ENCODE measurements at regions not wholly inside any gene's neighbourhood (a gene's known extent, or its start where the extent isn't known, plus 50 kb on each side); places are given as distances from the start of the nearest gene placed in this dataset.

DNA sequence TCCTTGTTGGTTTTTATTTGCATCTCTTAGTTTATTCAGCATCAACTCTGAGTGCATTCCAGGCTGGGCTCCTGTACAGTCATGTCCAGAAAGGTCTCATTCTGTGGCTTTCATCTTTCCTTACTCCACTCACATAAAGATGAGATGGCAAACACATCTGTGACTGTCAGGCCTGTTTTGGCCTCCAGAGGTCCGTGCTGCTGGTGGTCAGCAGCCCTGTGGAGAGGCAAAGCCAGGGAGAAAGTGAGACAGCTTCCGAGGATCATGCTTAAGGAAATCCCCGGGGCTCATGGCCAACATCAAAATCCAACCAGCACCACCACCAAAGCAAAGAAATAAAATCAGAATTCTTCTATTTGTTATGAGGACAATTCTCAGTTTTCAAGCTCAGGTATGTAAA is 96.1 kb upstream of the HIVEP3 start:
- ChIA-PET POLR2A (interaction anchor here (1.6 to 1.7 kb wide), 2 partner anchors 11 to 51 kb away, joined by 4 to 5 read pairs; no protein-coding TSS in a partner anchor), RAD21 (ENCODE audit: unreplicated experiment) (interaction anchor here (0.9 to 2.0 kb wide), 4 partner anchors 11 to 95 kb away, joined by 3 to 9 read pairs (median 4); no protein-coding TSS in a partner anchor), SMC1A (ENCODE audit: uncharacterized antibody, unreplicated experiment) (interaction anchor here (0.7 to 1.7 kb wide), 8 partner anchors 11 to 64 kb away, joined by 3 to 5 read pairs (median 4); no protein-coding TSS in a partner anchor), CTCF (interaction anchor here (0.9 to 1.8 kb wide), 4 partner anchors 8 to 60 kb away, joined by 3 to 4 read pairs (median 3); no protein-coding TSS in a partner anchor)
- in situ Hi-C loops (cut with MboI): no loop called here
- H3K9me3 ChIP-seq (replicated peaks; ENCODE audit: control insufficient read depth, insufficient read depth, low read length): peaks cover 1% of the 10 kb centered on the region
- H4K20me1 ChIP-seq (ENCODE audit: control insufficient read depth, insufficient read depth): no peaks in the 10 kb centered on the region
- H3K4me3 ChIP-seq: no peak overlapping the region
- TF ChIP-seq EED (IDR thresholded peaks at IDR 0.05; ENCODE audit: low read depth): 0 out of 2 replicates have a peak, but pooled peaks have one; percentile 30
- TF ChIP-seq RUNX3 (IDR thresholded peaks at IDR 0.05; ENCODE audit: low read length): peak; percentile 31; the same call in 1 of the 2 replicates
- no peak for TF ChIP-seq MYB (IDR thresholded peaks at IDR 0.05; ENCODE audit: borderline replicate concordance, low read depth, low read length)
- H3K36me3 ChIP-seq (ENCODE audit: control insufficient read depth in 2 of 2, insufficient read depth in 2 of 2, low read length in 1 of 2): no peaks in the 10 kb centered on the region
- no TSS peak for BruUV-seq (replicated peaks)
- 45% methylated on average over 3 of the region's 3 CpGs for WGBS (ENCODE audit: insufficient coverage, insufficient replicate concordance, low lambda C conversion rate, missing lambda C conversion rate)
- no peak overlapping the region for H3K4me2 ChIP-seq (ENCODE audit: control insufficient read depth, insufficient read depth)
- FAIRE-seq: no peak
- peaks cover 11% of the 10 kb centered on the region for H3K4me1 ChIP-seq (ENCODE audit: control insufficient read depth, insufficient read depth, low read length)
- DNase-seq (ENCODE audit: low read depth, low spot score): no peak
- intact Hi-C loops (cut with micrococcal nuclease; ENCODE audit: unreplicated experiment): no loop called here
- peak overlapping the region; percentile 20 for H3K27ac ChIP-seq (ENCODE audit: control insufficient read depth, insufficient read depth)
- ATAC-seq: peak; percentile 25; the same call in 1 of the 3 replicates
- H3K27me3 ChIP-seq (replicated peaks in 1 of 2; ENCODE audit: control insufficient read depth in 2 of 2, insufficient read depth in 2 of 2, low read length in 1 of 2): no peaks in the 10 kb centered on the region
- H2AFZ ChIP-seq (ENCODE audit: control insufficient read depth, low read depth, low read length): no peak overlapping the region
- no peak overlapping the region for H3K9ac ChIP-seq (ENCODE audit: control insufficient read depth, insufficient read depth, low read length)
- H3K79me2 ChIP-seq (ENCODE audit: control insufficient read depth, insufficient read depth, low read length): peaks cover 4% of the 10 kb centered on the region

DNA sequence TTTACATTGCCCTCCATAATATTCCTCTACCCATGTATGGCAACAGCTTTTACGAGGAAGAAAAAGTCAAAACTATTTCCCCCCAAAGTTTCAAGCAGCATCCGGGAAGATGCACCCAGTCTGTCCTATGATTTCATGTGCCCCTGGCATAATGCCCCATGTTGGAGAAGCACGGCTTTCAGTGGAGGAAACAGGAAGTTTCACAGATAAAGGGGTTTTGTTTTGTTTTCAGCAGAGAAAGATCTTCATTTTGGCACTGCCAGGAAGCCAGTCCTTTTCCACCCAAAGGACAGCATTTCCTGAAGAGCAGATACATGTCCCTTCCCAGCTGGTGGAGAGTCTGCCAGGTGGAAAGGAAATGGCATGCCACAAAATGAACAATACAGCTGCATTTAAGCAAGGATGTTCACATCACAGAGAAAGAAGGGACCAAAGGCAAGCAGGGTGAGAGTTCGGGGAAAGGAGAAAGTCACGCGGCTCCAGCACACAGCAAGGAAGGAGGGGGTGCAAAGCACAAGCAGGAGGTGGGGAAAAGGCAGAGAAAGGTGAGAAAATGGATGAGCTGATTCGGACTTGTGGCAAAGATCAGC is 95.3 kb upstream of the HIVEP3 start:
- BruUV-seq (replicated peaks): no TSS peak
- ChIA-PET POLR2A (interaction anchor here (1.6 to 1.7 kb wide), 2 partner anchors 10 to 50 kb away, joined by 4 to 5 read pairs; no protein-coding TSS in a partner anchor), SMC1A (ENCODE audit: uncharacterized antibody, unreplicated experiment) (interaction anchor here (0.7 to 1.6 kb wide), 6 partner anchors 12 to 64 kb away, joined by 3 to 6 read pairs (median 4); no protein-coding TSS in a partner anchor), CTCF (interaction anchor here (0.9 kb wide), 1 partner anchor 59 kb away, joined by 3 read pairs; no protein-coding TSS in a partner anchor), RAD21 (ENCODE audit: unreplicated experiment) (interaction anchor here (1.2 to 2.0 kb wide), 3 partner anchors 11 to 203 kb away, joined by 4 to 9 read pairs (median 4); no protein-coding TSS in a partner anchor)
- Histone ChIP-seq H4K20me1 (ENCODE audit: control insufficient read depth, insufficient read depth) (no peaks in the 10 kb centered on the region), H3K9ac (ENCODE audit: control insufficient read depth, insufficient read depth, low read length) (no peak overlapping the region), H3K4me1 (ENCODE audit: control insufficient read depth, insufficient read depth, low read length) (peaks cover 11% of the 10 kb centered on the region), H3K79me2 (ENCODE audit: control insufficient read depth, insufficient read depth, low read length) (peaks cover 4% of the 10 kb centered on the region), H2AFZ (ENCODE audit: control insufficient read depth, low read depth, low read length) (peak overlapping the region; percentile 63), H3K9me3 (replicated peaks; ENCODE audit: control insufficient read depth, insufficient read depth, low read length) (peaks cover 1% of the 10 kb centered on the region), H3K27ac (ENCODE audit: control insufficient read depth, insufficient read depth) (no peak overlapping the region; the same call in 1 of the 2 replicates), H3K4me2 (ENCODE audit: control insufficient read depth, insufficient read depth) (peak overlapping the region; percentile 61), H3K4me3 (no peak overlapping the region), H3K27me3 (replicated peaks in 1 of 2; ENCODE audit: control insufficient read depth in 2 of 2, insufficient read depth in 2 of 2, low read length in 1 of 2) (no peaks in the 10 kb centered on the region), H3K36me3 (ENCODE audit: control insufficient read depth in 2 of 2, insufficient read depth in 2 of 2, low read length in 1 of 2) (no peaks in the 10 kb centered on the region)
- intact Hi-C loops (cut with micrococcal nuclease; ENCODE audit: unreplicated experiment): no loop called here
- WGBS (ENCODE audit: insufficient coverage, insufficient replicate concordance, low lambda C conversion rate, missing lambda C conversion rate): 75% methylated on average over 7 of the region's 7 CpGs
- DNase-seq (ENCODE audit: low read depth, low spot score) (no peak), ATAC-seq (no peak), FAIRE-seq (no peak)
- in situ Hi-C loops (cut with MboI): no loop called here
- TF ChIP-seq POU2F2 (IDR thresholded peaks at IDR 0.05; ENCODE audit: borderline replicate concordance, low read depth, low read length) (no peak), HDGF (IDR thresholded peaks at IDR 0.05) (0 out of 2 replicates have a peak, but pooled peaks have one; percentile 33), EED (IDR thresholded peaks at IDR 0.05; ENCODE audit: low read depth) (peak; percentile 33; the same call in 1 of the 2 replicates), NRF1 (conservative IDR thresholded peaks at IDR 0.05; ENCODE audit: low read depth, low read length) (no peak), KAT2A (conservative IDR thresholded peaks at IDR 0.05; ENCODE audit: control insufficient read depth, low read depth, low read length) (no peak)

All from GM12878 (cell line).